Body of pancreas (tissue), 4 donors: ENCODE measurements at regions not wholly inside any gene's neighbourhood (a gene's known extent, or its start where the extent isn't known, plus 50 kb on each side); places are given as distances from the start of the nearest gene placed in this dataset.

Experiments used
- POLR2A ChIP-seq, 3 donors: fragments of 450-650 bp; IDR thresholded peaks; one replicate each; pipeline ENCODE4 v1.6.1; 2016; ENCODE audit warnings: antibody characterized with exemption in 3 of 3, mild to moderate bottlenecking in 2 of 3
- TF ChIP-seq, protein P1 (sequence below), 7 experiments: fragments of 450-650 bp in 4 of 7; fragments of 200-600 bp in 3 of 7; sonication (generic) in 3 of 7; IDR thresholded peaks; one replicate each; pipeline ENCODE4 v1.5.1; 2016 to 2019; ENCODE audit warnings: antibody characterized with exemption in 7 of 7

DNA sequence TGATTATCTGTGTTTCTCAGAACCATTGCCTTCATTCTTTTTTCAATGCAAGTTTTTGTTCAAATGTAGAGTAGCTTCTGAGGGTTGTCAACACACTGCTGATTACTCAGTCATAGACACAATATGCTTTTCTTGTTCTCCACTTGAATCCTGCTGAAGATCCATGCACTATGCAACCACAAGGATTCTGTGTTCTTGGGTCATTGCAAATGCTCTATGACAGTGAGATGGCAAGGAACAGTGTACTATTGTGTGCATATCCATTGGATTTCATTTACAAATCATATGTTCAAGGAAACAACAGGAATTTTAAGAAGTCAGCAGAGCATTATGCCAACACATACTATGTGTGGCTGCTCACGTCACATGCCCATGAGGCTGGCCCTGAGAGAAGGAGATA, 1590.2 kb downstream of the EFNA5 start:
- TF ChIP-seq, protein P1, sequence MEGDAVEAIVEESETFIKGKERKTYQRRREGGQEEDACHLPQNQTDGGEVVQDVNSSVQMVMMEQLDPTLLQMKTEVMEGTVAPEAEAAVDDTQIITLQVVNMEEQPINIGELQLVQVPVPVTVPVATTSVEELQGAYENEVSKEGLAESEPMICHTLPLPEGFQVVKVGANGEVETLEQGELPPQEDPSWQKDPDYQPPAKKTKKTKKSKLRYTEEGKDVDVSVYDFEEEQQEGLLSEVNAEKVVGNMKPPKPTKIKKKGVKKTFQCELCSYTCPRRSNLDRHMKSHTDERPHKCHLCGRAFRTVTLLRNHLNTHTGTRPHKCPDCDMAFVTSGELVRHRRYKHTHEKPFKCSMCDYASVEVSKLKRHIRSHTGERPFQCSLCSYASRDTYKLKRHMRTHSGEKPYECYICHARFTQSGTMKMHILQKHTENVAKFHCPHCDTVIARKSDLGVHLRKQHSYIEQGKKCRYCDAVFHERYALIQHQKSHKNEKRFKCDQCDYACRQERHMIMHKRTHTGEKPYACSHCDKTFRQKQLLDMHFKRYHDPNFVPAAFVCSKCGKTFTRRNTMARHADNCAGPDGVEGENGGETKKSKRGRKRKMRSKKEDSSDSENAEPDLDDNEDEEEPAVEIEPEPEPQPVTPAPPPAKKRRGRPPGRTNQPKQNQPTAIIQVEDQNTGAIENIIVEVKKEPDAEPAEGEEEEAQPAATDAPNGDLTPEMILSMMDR (IDR thresholded peaks at IDR 0.05): no peak
- TF ChIP-seq POLR2A (IDR thresholded peaks at IDR 0.05): no peak
